Trophoblast cell (in vitro differentiated cells and primary cell): ENCODE measurements at regions not wholly inside any gene's neighbourhood (a gene's known extent, or its start where the extent isn't known, plus 50 kb on each side); places are given as distances from the start of the nearest gene placed in this dataset.

ENCODE experiments used
- DNase-seq, 2 donors: peaks; one replicate each; pipeline ENCODE4 v3.0.0-alpha.2; 2016
- H2AFZ ChIP-seq: 2 replicates; pipeline ENCODE4 v1.6.1; 2013; ENCODE audit warnings: low read length, moderate library complexity, mild to moderate bottlenecking; ENCODE audit not compliant: insufficient read depth, poor library complexity
- H2AK5ac ChIP-seq: 2 replicates; pipeline ENCODE4 v1.6.1; 2013; ENCODE audit warnings: mild to moderate bottlenecking, low read length
- H2BK120ac ChIP-seq: 2 replicates; pipeline ENCODE4 v1.6.1; 2013; ENCODE audit warnings: low read length, mild to moderate bottlenecking, moderate library complexity; ENCODE audit not compliant: insufficient read depth, poor library complexity
- H2BK12ac ChIP-seq: 2 replicates; pipeline ENCODE4 v1.6.1; 2013; ENCODE audit warnings: mild to moderate bottlenecking, low read length, moderate library complexity
- H2BK5ac ChIP-seq: 2 replicates; pipeline ENCODE4 v1.6.1; 2013; ENCODE audit warnings: low read length, low read depth, moderate library complexity, mild to moderate bottlenecking; ENCODE audit not compliant: poor library complexity
- H3K14ac ChIP-seq: 2 replicates; pipeline ENCODE4 v1.6.1; 2013; ENCODE audit warnings: mild to moderate bottlenecking, low read length
- H3K18ac ChIP-seq: 2 replicates; pipeline ENCODE4 v1.6.1; 2013; ENCODE audit warnings: mild to moderate bottlenecking, low read length
- H3K23ac ChIP-seq: 2 replicates; pipeline ENCODE4 v1.6.1; 2013; ENCODE audit warnings: low read length
- H3K27ac ChIP-seq: 2 replicates; pipeline ENCODE4 v1.5.1; 2013; ENCODE audit warnings: low read depth, mild to moderate bottlenecking, inconsistent platforms, low read length, moderate library complexity
- H3K27me3 ChIP-seq: 2 replicates; pipeline ENCODE4 v1.6.1; 2013; ENCODE audit warnings: inconsistent platforms, mild to moderate bottlenecking, low read length, moderate library complexity; ENCODE audit not compliant: insufficient read depth
- H3K36me3 ChIP-seq, 2 experiments: 1 replicate in 1 of 2; 2 replicates in 1 of 2; pipeline ENCODE4 v1.6.1; 2013; ENCODE audit warnings: low read length in 2 of 2, mild to moderate bottlenecking in 2 of 2, moderate library complexity in 1 of 2; ENCODE audit not compliant: insufficient read depth in 2 of 2, control insufficient read depth in 1 of 2
- H3K4ac ChIP-seq: 2 replicates; pipeline ENCODE4 v1.6.1; 2013; ENCODE audit warnings: low read depth, mild to moderate bottlenecking, low read length, moderate library complexity
- H3K4me1 ChIP-seq, 2 experiments: 1 replicate in 1 of 2; 2 replicates in 1 of 2; pipeline ENCODE4 v1.6.1; 2013; ENCODE audit warnings: low read length in 2 of 2, mild to moderate bottlenecking in 2 of 2, moderate library complexity in 1 of 2; ENCODE audit not compliant: insufficient read depth in 2 of 2, control insufficient read depth in 1 of 2
- H3K4me2 ChIP-seq: 2 replicates; pipeline ENCODE4 v1.6.1; 2013; ENCODE audit warnings: inconsistent platforms, mild to moderate bottlenecking, low read length, moderate library complexity
- H3K4me3 ChIP-seq: 2 replicates; pipeline ENCODE4 v1.5.1; 2013; ENCODE audit warnings: mild to moderate bottlenecking, low read depth, low read length, inconsistent platforms
- H3K79me1 ChIP-seq: one replicate; pipeline ENCODE4 v1.6.1; 2013; ENCODE audit warnings: low read length
- H3K79me2 ChIP-seq: 2 replicates; pipeline ENCODE4 v1.6.1; 2013; ENCODE audit warnings: low read length, mild to moderate bottlenecking; ENCODE audit not compliant: control insufficient read depth, insufficient read depth, poor library complexity
- H3K9ac ChIP-seq: 2 replicates; pipeline ENCODE4 v1.6.1; 2013; ENCODE audit warnings: mild to moderate bottlenecking, low read length
- H3K9me3 ChIP-seq: 2 replicates; pipeline ENCODE4 v1.6.1; 2013; ENCODE audit warnings: low read depth, mild to moderate bottlenecking, control low read depth, inconsistent platforms, low read length; ENCODE audit not compliant: insufficient read depth
- H4K12ac ChIP-seq: 2 replicates; pipeline ENCODE4 v1.6.1; 2013; ENCODE audit warnings: low read depth, mild to moderate bottlenecking, low read length, moderate library complexity
- H4K8ac ChIP-seq: 2 replicates; pipeline ENCODE4 v1.6.1; 2013; ENCODE audit warnings: low read depth, mild to moderate bottlenecking, low read length, moderate library complexity
- H4K91ac ChIP-seq: one replicate; pipeline ENCODE4 v1.6.1; 2013; ENCODE audit warnings: low read depth, mild to moderate bottlenecking, low read length, moderate library complexity
- WGBS: extraction: QIAGEN DNeasy Blood & Tissue Kit; methylation state at CpG from one replicate; pipeline ENCODE4 v1.1.7; 2013; ENCODE audit warnings: missing lambda C conversion rate; ENCODE audit not compliant: insufficient read length, insufficient coverage; ENCODE audit errors: extremely low coverage; 5-methylcytosine and 5-hydroxymethylcytosine counted together

GRCh38 chr2:2502201-2502549 lies 171.1 kb upstream of the MYT1L start:
- H3K23ac ChIP-seq = no peak overlapping the region
- no peak overlapping the region for H4K91ac ChIP-seq
- H2AK5ac ChIP-seq = no peak overlapping the region
- no peak for DNase-seq
- H2BK12ac ChIP-seq = no peak overlapping the region
- no peak overlapping the region for H3K27ac ChIP-seq
- H3K4ac ChIP-seq = no peak overlapping the region
- H2BK5ac ChIP-seq = no peak overlapping the region
- no peaks in the 10 kb centered on the region for H3K36me3 ChIP-seq
- H3K79me2 ChIP-seq = no peaks in the 10 kb centered on the region
- no peak overlapping the region for H2AFZ ChIP-seq
- WGBS = no CpG with 5 or more reads among the region's 4 CpGs
- no peak overlapping the region for H4K8ac ChIP-seq
- H3K4me2 ChIP-seq = no peak overlapping the region
- no peak overlapping the region for H4K12ac ChIP-seq
- no peaks in the 10 kb centered on the region for H3K4me1 ChIP-seq
- H2BK120ac ChIP-seq = no peak overlapping the region
- H3K18ac ChIP-seq = no peak overlapping the region
- no peaks in the 10 kb centered on the region for H3K79me1 ChIP-seq
- H3K4me3 ChIP-seq = no peak overlapping the region
- no peaks in the 10 kb centered on the region for H3K27me3 ChIP-seq
- no peak overlapping the region for H3K14ac ChIP-seq
- no peak overlapping the region for H3K9ac ChIP-seq
- peaks cover 11% of the 10 kb centered on the region for H3K9me3 ChIP-seq

GRCh38 chr2:2501454-2502200 lies 170.6 kb upstream of the MYT1L start:
- H2BK120ac ChIP-seq = no peak overlapping the region
- no peak overlapping the region for H2AFZ ChIP-seq
- WGBS = no CpG with 5 or more reads among the region's 9 CpGs

GRCh38 chr2:2495606-2496005 lies 164.5 kb upstream of the MYT1L start:
- no peak overlapping the region for H3K18ac ChIP-seq

More at GRCh38 chr2:2501454-2502200, 170.6 kb upstream of the MYT1L start:
- H2BK12ac ChIP-seq = no peak overlapping the region
- no peak overlapping the region for H4K8ac ChIP-seq
- no peak overlapping the region for H3K23ac ChIP-seq
- H3K27me3 ChIP-seq = no peaks in the 10 kb centered on the region
- no peak overlapping the region for H4K91ac ChIP-seq
- H3K27ac ChIP-seq = no peak overlapping the region
- no peak overlapping the region for H2BK5ac ChIP-seq
- no peak for DNase-seq
- H3K4me1 ChIP-seq = no peaks in the 10 kb centered on the region
- no peak overlapping the region for H3K4me2 ChIP-seq
- H3K79me2 ChIP-seq = no peaks in the 10 kb centered on the region
- no peak overlapping the region for H4K12ac ChIP-seq
- H2AK5ac ChIP-seq = no peak overlapping the region
- peaks cover 9% of the 10 kb centered on the region for H3K9me3 ChIP-seq
- no peak overlapping the region for H3K4me3 ChIP-seq
- no peaks in the 10 kb centered on the region for H3K79me1 ChIP-seq
- no peak overlapping the region for H3K18ac ChIP-seq
- no peaks in the 10 kb centered on the region for H3K36me3 ChIP-seq
- H3K9ac ChIP-seq = no peak overlapping the region
- H3K14ac ChIP-seq = no peak overlapping the region
- no peak overlapping the region for H3K4ac ChIP-seq

GRCh38 chr2:2493496-2493895 lies 162.4 kb upstream of the MYT1L start:
- no peak overlapping the region for H2BK12ac ChIP-seq
- H3K79me2 ChIP-seq = no peaks in the 10 kb centered on the region
- H2AFZ ChIP-seq = no peak overlapping the region
- no peak overlapping the region for H3K23ac ChIP-seq
- H3K27me3 ChIP-seq = no peaks in the 10 kb centered on the region
- no peak overlapping the region for H4K91ac ChIP-seq
- H3K9ac ChIP-seq = no peak overlapping the region
- H3K4me1 ChIP-seq = no peaks in the 10 kb centered on the region
- no peak for DNase-seq
- no peak overlapping the region for H3K4ac ChIP-seq
- no peak overlapping the region for H3K27ac ChIP-seq
- no peak overlapping the region for H2BK120ac ChIP-seq
- H2BK5ac ChIP-seq = no peak overlapping the region
- no CpG with 5 or more reads among the region's 5 CpGs for WGBS
- no peak overlapping the region for H3K14ac ChIP-seq
- no peak overlapping the region for H3K4me2 ChIP-seq
- no peak overlapping the region for H3K4me3 ChIP-seq
- H4K8ac ChIP-seq = no peak overlapping the region
- no peak overlapping the region for H2AK5ac ChIP-seq
- H3K9me3 ChIP-seq = no peaks in the 10 kb centered on the region
- no peaks in the 10 kb centered on the region for H3K36me3 ChIP-seq
- no peak overlapping the region for H3K18ac ChIP-seq
- H4K12ac ChIP-seq = no peak overlapping the region
- H3K79me1 ChIP-seq = no peaks in the 10 kb centered on the region

More at GRCh38 chr2:2495606-2496005, 164.5 kb upstream of the MYT1L start:
- Histone ChIP-seq H3K23ac (no peak overlapping the region), H3K79me2 (no peaks in the 10 kb centered on the region), H3K79me1 (no peaks in the 10 kb centered on the region), H2BK5ac (no peak overlapping the region), H4K12ac (no peak overlapping the region), H3K27ac (no peak overlapping the region), H3K14ac (no peak overlapping the region), H2AFZ (no peak overlapping the region), H3K36me3 (no peaks in the 10 kb centered on the region), H3K4me3 (no peak overlapping the region), H4K8ac (no peak overlapping the region), H3K27me3 (no peaks in the 10 kb centered on the region), H2AK5ac (no peak overlapping the region), H2BK120ac (no peak overlapping the region), H3K4me2 (no peak overlapping the region), H2BK12ac (no peak overlapping the region), H3K4ac (no peak overlapping the region), H4K91ac (no peak overlapping the region), H3K9me3 (no peaks in the 10 kb centered on the region), H3K4me1 (no peaks in the 10 kb centered on the region), H3K9ac (no peak overlapping the region)
- no peak for DNase-seq
- WGBS = no CpG with 5 or more reads among the region's 1 CpG
